ENCODE measurements at regions not wholly inside any gene's neighbourhood (a gene's known extent, or its start where the extent isn't known, plus 50 kb on each side); places are given as distances from the start of the nearest gene placed in this dataset.

GRCh38 chr18:45340884-45341283, 274.4 kb upstream of the SLC14A2 start:
- no peak for TF ChIP-seq CTCF (IDR thresholded peaks at IDR 0.05)
- no peak for TF ChIP-seq ZFX (IDR thresholded peaks at IDR 0.05; ENCODE audit: borderline replicate concordance)

Data from 22Rv1 (cell line).